ENCODE measurements at regions not wholly inside any gene's neighbourhood (a gene's known extent, or its start where the extent isn't known, plus 50 kb on each side); places are given as distances from the start of the nearest gene placed in this dataset.

DNA sequence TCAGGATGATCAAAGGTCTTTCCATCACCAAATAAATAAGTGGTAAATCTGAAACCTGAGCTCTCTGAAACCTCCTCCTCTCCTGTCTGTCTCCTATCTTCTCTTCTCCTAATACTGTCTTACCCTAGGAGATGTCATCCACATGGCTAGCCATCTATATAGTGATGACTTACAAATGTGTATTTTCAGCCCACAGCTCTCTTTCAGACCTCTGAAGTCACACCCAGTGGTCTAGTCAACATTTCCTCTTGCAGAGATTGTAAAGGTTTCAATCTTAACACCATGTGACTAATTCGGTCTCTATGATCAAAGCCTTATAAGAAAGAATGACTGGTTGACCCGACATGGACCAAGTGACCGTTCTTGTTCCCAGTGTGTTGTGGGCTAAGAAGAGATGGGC lies 63.1 kb upstream of the DPT start:
- Histone ChIP-seq H2AFZ (ENCODE audit: low read length) (no peak overlapping the region), H3K4me3 (ENCODE audit: low read depth, low read length, poor library complexity, severe bottlenecking) (no peak overlapping the region), H3K4me1 (ENCODE audit: insufficient read depth, low read length, poor library complexity, severe bottlenecking) (no peaks in the 10 kb centered on the region), H3K36me3 (ENCODE audit: insufficient read depth, low read length) (no peaks in the 10 kb centered on the region), H4K20me1 (ENCODE audit: insufficient read depth, low read length) (no peaks in the 10 kb centered on the region), H3K79me2 (ENCODE audit: insufficient read depth, low read depth, low read length) (no peaks in the 10 kb centered on the region), H3K9me2 (ENCODE audit: insufficient read depth, low read length) (no peaks in the 10 kb centered on the region), H3K4me2 (ENCODE audit: low read length) (no peak overlapping the region), H3K9me3 (ENCODE audit: low read length) (no peaks in the 10 kb centered on the region), H3K27ac (ENCODE audit: low read depth, low read length, poor library complexity, severe bottlenecking) (no peak overlapping the region)
- no peak for DNase-seq (ENCODE audit: low spot score)
- no TSS peak for BruUV-seq (replicated peaks)
- CTCF ChIA-PET (ENCODE audit: unreplicated experiment): no interaction called here
- no peak for TF ChIP-seq EZH2phosphoT487 (IDR thresholded peaks at IDR 0.05; ENCODE audit: borderline replicate concordance, low read depth, low read length)
- TF ChIP-seq, protein P1, sequence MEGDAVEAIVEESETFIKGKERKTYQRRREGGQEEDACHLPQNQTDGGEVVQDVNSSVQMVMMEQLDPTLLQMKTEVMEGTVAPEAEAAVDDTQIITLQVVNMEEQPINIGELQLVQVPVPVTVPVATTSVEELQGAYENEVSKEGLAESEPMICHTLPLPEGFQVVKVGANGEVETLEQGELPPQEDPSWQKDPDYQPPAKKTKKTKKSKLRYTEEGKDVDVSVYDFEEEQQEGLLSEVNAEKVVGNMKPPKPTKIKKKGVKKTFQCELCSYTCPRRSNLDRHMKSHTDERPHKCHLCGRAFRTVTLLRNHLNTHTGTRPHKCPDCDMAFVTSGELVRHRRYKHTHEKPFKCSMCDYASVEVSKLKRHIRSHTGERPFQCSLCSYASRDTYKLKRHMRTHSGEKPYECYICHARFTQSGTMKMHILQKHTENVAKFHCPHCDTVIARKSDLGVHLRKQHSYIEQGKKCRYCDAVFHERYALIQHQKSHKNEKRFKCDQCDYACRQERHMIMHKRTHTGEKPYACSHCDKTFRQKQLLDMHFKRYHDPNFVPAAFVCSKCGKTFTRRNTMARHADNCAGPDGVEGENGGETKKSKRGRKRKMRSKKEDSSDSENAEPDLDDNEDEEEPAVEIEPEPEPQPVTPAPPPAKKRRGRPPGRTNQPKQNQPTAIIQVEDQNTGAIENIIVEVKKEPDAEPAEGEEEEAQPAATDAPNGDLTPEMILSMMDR (conservative IDR thresholded peaks at IDR 0.05; ENCODE audit: low read length): no peak
- POLR2A ChIA-PET: no interaction called here
- intact Hi-C loops (cut with micrococcal nuclease; ENCODE audit: unreplicated experiment): no loop called here

DNA sequence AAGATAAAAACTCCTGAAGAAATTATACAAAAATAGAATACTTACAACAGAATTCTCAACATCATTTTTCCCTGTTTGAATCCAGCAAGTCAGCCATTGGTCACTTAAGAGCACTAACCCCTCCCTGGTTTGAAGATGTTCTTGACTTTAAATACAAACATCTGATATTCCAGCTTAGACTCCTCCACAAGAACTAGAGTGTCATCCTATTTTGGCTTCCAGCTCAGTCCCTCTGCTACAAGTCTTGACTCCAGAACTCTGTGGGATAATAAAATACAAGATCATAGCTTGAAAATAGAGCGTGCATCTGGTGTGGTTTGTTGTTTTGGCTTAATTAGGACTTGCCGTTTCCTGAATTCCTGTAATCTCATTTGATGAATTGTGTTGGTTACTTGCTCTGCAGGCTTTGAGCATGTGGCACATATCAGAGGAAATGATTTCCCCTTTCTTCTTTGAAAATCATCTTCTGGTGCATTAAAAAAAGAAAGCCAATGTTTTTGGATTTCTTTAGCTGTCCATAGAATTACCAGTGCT lies 63.7 kb upstream of the DPT start:
- Histone ChIP-seq H3K27ac (ENCODE audit: low read depth, low read length, poor library complexity, severe bottlenecking) (no peak overlapping the region), H3K79me2 (ENCODE audit: insufficient read depth, low read depth, low read length) (no peaks in the 10 kb centered on the region), H3K4me3 (ENCODE audit: low read depth, low read length, poor library complexity, severe bottlenecking) (no peak overlapping the region), H3K4me2 (ENCODE audit: low read length) (no peak overlapping the region), H3K9me3 (ENCODE audit: low read length) (no peaks in the 10 kb centered on the region), H3K9me2 (ENCODE audit: insufficient read depth, low read length) (no peaks in the 10 kb centered on the region), H2AFZ (ENCODE audit: low read length) (no peak overlapping the region), H4K20me1 (ENCODE audit: insufficient read depth, low read length) (no peaks in the 10 kb centered on the region), H3K4me1 (ENCODE audit: insufficient read depth, low read length, poor library complexity, severe bottlenecking) (no peaks in the 10 kb centered on the region), H3K36me3 (ENCODE audit: insufficient read depth, low read length) (no peaks in the 10 kb centered on the region)
- intact Hi-C loops (cut with micrococcal nuclease; ENCODE audit: unreplicated experiment): no loop called here
- BruUV-seq (replicated peaks): no TSS peak
- POLR2A ChIA-PET: no interaction called here
- TF ChIP-seq, protein P1 (conservative IDR thresholded peaks at IDR 0.05; ENCODE audit: low read length): no peak
- DNase-seq (ENCODE audit: low spot score): no peak
- CTCF ChIA-PET (ENCODE audit: unreplicated experiment): no interaction called here

DNA sequence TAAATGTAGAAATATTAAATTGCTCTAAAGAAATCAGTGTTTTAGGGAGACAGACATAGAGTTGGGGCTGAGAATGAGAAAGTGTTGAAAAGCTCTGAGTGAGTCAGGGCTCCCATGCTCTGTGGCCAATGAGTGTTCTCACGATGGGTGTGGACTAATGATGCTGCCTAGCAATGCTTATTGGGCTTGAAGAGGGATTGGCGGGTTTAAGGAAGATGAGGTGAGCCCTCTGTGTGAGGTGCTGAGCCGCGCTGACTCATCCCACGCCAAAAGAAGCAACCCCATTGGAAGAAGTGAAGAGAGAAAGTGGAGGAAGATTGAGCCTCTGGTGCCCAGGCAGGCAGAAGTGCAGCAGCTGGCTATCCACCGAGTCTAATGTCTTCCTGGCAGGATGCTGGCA lies 65.1 kb upstream of the DPT start:
- Histone ChIP-seq H3K36me3 (ENCODE audit: insufficient read depth, low read length) (no peaks in the 10 kb centered on the region), H3K4me2 (ENCODE audit: low read length) (no peak overlapping the region), H4K20me1 (ENCODE audit: insufficient read depth, low read length) (no peaks in the 10 kb centered on the region), H3K79me2 (ENCODE audit: insufficient read depth, low read depth, low read length) (no peaks in the 10 kb centered on the region), H3K9me2 (ENCODE audit: insufficient read depth, low read length) (no peaks in the 10 kb centered on the region), H3K4me1 (ENCODE audit: insufficient read depth, low read length, poor library complexity, severe bottlenecking) (no peaks in the 10 kb centered on the region), H2AFZ (ENCODE audit: low read length) (no peak overlapping the region), H3K27ac (ENCODE audit: low read depth, low read length, poor library complexity, severe bottlenecking) (no peak overlapping the region), H3K4me3 (ENCODE audit: low read depth, low read length, poor library complexity, severe bottlenecking) (no peak overlapping the region), H3K9me3 (ENCODE audit: low read length) (no peaks in the 10 kb centered on the region)
- ChIA-PET CTCF (ENCODE audit: unreplicated experiment) (no interaction called here), POLR2A (no interaction called here)
- TF ChIP-seq EZH2phosphoT487 (IDR thresholded peaks at IDR 0.05; ENCODE audit: borderline replicate concordance, low read depth, low read length): no peak
- TF ChIP-seq, protein P1 (conservative IDR thresholded peaks at IDR 0.05; ENCODE audit: low read length): no peak
- BruUV-seq (replicated peaks): no TSS peak
- DNase-seq (ENCODE audit: low spot score): no peak
- intact Hi-C loops (cut with micrococcal nuclease; ENCODE audit: unreplicated experiment): no loop called here
